AG04449 (cell line): ENCODE measurements at regions not wholly inside any gene's neighbourhood (a gene's known extent, or its start where the extent isn't known, plus 50 kb on each side); places are given as distances from the start of the nearest gene placed in this dataset.

ENCODE experiments used
- CTCF ChIA-PET: fragments of 350-600 bp; formaldehyde crosslinking; extraction: SDS; loops from one replicate; lab custom pipeline; 2021; ENCODE audit warnings: antibody characterized with exemption; lab: Yijun Ruan, JAX
- POLR2A ChIA-PET: fragments of 400-600, 350-600 bp; formaldehyde crosslinking; extraction: SDS; loops from one replicate; lab custom pipeline; 2020; ENCODE audit warnings: antibody characterized with exemption, inconsistent platforms; lab: Yijun Ruan, JAX
- DNase-seq: peaks from one replicate; pipeline ENCODE4 v3.0.0-alpha.2; 2010; ENCODE audit warnings: low read depth, low spot score
- H3K4me3 ChIP-seq: 2 replicates; pipeline ENCODE4 v1.5.1; 2011; ENCODE audit warnings: low read depth, mild to moderate bottlenecking, control low read depth, low read length
- TF ChIP-seq, protein P1 (sequence below): IDR thresholded peaks from one replicate; pipeline ENCODE4 v1.5.1; 2011; ENCODE audit warnings: mild to moderate bottlenecking, moderate library complexity, low read length, control low read depth, inconsistent platforms; ENCODE audit not compliant: insufficient read depth; ENCODE audit errors: missing control alignments

DNA sequence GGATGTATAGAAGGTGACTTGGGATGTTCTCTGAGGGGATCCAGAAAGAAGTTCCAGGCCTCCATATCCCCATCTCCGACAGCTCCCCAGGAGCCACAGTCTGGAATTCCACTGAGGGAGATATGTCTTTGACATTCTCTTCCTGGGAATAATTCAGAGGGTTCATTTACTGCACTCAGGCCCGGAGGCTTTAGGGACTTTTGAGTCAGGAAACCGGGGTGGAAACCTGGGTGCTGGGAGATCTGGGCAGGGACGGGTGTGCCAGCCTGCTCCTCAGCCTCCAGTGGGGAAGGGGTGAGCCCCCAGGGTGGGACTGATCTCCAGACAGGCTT lies 147.7 kb downstream of the SMAD6 start:
- CTCF ChIA-PET = interaction anchor here (1.0 to 9.7 kb wide), 13 partner anchors 11 to 284 kb away, joined by 3 to 234 read pairs (median 57); partner anchors contain the start of genes LCTL and SMAD6
- DNase-seq = no peak
- POLR2A ChIA-PET = no interaction called here
- TF ChIP-seq, protein P1, sequence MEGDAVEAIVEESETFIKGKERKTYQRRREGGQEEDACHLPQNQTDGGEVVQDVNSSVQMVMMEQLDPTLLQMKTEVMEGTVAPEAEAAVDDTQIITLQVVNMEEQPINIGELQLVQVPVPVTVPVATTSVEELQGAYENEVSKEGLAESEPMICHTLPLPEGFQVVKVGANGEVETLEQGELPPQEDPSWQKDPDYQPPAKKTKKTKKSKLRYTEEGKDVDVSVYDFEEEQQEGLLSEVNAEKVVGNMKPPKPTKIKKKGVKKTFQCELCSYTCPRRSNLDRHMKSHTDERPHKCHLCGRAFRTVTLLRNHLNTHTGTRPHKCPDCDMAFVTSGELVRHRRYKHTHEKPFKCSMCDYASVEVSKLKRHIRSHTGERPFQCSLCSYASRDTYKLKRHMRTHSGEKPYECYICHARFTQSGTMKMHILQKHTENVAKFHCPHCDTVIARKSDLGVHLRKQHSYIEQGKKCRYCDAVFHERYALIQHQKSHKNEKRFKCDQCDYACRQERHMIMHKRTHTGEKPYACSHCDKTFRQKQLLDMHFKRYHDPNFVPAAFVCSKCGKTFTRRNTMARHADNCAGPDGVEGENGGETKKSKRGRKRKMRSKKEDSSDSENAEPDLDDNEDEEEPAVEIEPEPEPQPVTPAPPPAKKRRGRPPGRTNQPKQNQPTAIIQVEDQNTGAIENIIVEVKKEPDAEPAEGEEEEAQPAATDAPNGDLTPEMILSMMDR = no peak
- H3K4me3 ChIP-seq = no peak overlapping the region

DNA sequence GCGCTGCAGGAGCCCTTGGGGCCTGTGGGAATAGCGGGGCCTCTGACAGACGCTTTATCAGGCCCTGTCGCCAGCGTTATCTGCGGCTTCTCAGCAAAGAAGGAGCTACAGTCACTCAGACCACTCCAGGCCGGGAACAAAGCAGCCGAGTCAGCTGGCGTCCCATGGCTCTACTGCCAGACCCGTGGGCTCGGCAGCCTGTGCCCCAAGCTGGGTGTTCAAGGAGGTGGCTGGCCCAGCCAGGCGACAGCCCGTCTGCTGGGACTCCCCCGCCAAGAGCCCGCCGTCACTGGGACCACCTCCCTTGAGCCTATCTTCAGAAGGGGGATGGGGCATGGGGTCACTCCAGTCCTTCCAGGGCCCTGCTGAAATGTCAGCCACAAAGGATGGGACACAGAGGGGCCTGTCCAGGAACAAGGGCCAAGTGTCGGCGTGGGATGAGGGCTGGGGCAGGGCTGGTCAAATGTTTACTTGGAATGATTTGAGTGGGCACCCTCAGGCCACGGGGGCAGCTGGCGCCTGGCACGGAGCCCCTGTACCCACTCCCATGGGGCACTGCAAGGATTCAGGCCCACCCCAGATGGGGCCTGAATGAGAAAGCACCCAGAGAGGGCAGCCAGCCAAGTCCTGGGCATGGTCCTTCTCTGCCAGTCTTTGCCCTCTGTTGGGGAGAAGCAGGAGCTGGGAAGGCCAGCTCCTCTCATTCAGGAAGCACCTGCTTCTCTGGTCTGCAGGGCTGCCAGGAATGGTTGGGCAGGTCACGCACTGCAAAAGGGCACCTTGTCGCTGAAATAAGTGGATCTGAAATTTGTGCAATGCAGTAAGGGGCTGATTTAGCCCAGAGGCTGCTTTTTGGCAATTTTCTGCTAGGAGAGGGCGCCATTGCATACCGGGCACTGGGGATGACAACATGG lies 148.3 kb downstream of the SMAD6 start:
- ChIA-PET POLR2A (interaction anchor here (1.2 kb wide), 1 partner anchor 143 kb away, joined by 4 read pairs; no protein-coding TSS in a partner anchor), CTCF (interaction anchor here (0.6 to 9.7 kb wide), 41 partner anchors 7 to 352 kb away, joined by 3 to 234 read pairs (median 12); partner anchors contain the start of genes LCTL, SMAD6 and SNAPC5)
- DNase-seq = no peak
- TF ChIP-seq, protein P1 = no peak
- no peak overlapping the region for H3K4me3 ChIP-seq

DNA sequence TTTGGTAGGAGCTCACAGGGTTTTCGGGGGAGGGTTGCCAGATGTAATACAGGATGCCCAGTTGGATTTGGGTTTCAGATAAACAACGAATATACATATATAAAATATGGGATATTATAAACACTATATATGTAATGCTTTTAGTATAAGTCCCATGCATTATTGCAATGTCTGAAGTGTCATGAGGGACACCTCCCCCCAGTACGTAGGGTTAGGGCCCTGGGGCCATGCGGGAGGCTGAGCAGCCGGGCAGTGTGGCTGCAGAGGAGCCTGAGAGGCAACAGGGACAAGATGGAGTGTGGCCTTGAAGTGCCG lies 148.9 kb downstream of the SMAD6 start:
- POLR2A ChIA-PET = interaction anchor here (0.7 to 1.2 kb wide), 3 partner anchors 8 to 143 kb away, joined by 3 to 4 read pairs (median 3); no protein-coding TSS in a partner anchor
- no peak overlapping the region for H3K4me3 ChIP-seq
- no peak for DNase-seq
- TF ChIP-seq, protein P1 = no peak
- CTCF ChIA-PET = interaction anchor here (0.7 to 9.7 kb wide), 57 partner anchors 7 to 353 kb away, joined by 3 to 234 read pairs (median 7); partner anchors contain the start of genes LCTL, SMAD6 and SNAPC5

DNA sequence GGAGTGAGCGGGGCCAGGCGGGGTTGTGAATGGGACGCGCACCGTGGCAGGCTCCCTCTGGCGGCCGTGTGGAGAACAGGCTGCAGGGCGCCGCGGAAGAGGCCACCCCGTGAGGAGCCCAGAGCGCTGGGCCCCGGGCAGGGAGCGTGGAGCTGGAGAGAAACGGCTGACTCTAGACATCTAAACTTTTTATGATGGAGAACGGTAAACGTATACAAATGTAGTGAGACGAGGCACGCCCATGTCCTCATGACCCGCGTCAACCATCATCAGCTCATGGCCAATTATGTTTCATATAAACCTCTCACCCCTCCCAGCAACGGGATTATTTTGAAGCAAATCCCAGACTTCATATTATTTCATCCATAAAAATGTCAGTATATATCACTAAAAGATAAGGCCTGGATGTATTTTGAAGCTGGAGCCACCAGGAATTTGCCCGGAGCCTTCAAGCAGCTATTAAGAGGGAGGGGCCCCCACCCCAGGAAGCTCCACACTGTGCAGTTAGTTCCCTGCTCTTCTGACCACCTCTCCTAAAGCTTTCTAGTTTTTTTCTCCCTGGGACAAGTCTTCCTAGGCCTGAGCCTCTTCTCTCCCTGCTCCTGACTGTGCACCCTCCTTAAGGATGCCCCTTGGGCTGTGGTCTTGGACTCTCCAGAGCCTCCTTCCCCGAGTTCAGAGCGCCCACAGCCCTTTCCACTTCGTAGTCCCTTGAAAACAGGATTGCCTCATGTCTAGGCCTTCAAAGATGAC lies 149.5 kb downstream of the SMAD6 start:
- TF ChIP-seq, protein P1 = peak; percentile 98
- CTCF ChIA-PET = interaction anchor here (0.6 to 9.7 kb wide), 77 partner anchors 8 to 353 kb away, joined by 3 to 234 read pairs (median 6); partner anchors contain the start of genes LCTL, SMAD6 and SNAPC5
- no peak for DNase-seq
- POLR2A ChIA-PET = interaction anchor here (0.7 to 1.2 kb wide), 5 partner anchors 8 to 149 kb away, joined by 3 to 4 read pairs (median 3); no protein-coding TSS in a partner anchor
- H3K4me3 ChIP-seq = no peak overlapping the region

DNA sequence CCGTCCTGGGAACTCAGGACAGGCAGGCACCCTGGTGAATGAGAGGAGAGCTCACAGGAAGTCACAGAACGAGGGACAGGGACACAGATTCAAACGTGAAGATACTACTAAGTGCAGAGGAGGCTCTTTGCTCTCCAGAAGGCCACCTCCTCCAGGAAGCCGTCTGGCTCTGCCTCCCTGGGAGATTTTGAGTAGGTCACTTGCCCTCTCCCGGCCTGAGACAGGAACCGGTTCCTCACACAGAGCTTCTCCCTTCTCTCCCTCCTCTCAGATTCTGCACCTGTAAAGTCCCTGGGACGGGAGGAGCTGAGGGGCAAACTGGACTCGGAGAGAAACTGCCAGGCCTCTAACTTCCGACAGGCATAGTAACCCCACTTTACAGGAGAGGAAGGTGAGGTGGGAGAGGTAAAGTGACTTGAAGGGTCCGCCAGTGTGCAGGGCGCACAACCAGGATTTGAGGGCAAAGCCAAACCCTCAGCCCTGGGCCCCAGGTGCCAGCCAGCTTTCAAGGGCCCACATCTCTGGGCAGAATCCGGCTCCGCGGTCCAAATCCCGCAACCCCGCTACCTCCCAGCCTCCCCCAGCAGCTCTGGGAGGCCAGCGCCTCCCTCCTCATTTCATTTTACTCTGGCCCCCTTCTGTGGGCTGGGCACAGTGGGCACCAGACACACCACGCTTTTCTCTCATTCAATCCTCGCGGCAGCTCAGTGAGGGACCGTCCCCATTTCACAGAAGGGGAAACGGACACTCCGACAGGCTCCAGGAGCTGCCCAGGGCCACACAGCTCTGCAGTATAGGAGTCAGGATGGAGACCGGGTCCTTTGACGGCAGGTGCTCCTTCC lies 150.2 kb downstream of the SMAD6 start:
- no peak for DNase-seq
- POLR2A ChIA-PET = interaction anchor here (0.5 to 1.2 kb wide), 5 partner anchors 9 to 154 kb away, joined by 3 to 4 read pairs (median 3); no protein-coding TSS in a partner anchor
- TF ChIP-seq, protein P1 = no peak
- CTCF ChIA-PET = interaction anchor here (0.7 to 9.7 kb wide), 74 partner anchors 9 to 322 kb away, joined by 3 to 234 read pairs (median 6); partner anchors contain the start of genes LCTL and SMAD6
- no peak overlapping the region for H3K4me3 ChIP-seq
